CD4-positive, alpha-beta T cell treated with Interleukin-4 for 1 hour (primary cell): ENCODE measurements at regions not wholly inside any gene's neighbourhood (a gene's known extent, or its start where the extent isn't known, plus 50 kb on each side); places are given as distances from the start of the nearest gene placed in this dataset.

Source experiments
- DNase-seq, 2 donors: peaks; one replicate each; pipeline ENCODE4 v3.0.0-alpha.2; 2020 to 2022

DNA sequence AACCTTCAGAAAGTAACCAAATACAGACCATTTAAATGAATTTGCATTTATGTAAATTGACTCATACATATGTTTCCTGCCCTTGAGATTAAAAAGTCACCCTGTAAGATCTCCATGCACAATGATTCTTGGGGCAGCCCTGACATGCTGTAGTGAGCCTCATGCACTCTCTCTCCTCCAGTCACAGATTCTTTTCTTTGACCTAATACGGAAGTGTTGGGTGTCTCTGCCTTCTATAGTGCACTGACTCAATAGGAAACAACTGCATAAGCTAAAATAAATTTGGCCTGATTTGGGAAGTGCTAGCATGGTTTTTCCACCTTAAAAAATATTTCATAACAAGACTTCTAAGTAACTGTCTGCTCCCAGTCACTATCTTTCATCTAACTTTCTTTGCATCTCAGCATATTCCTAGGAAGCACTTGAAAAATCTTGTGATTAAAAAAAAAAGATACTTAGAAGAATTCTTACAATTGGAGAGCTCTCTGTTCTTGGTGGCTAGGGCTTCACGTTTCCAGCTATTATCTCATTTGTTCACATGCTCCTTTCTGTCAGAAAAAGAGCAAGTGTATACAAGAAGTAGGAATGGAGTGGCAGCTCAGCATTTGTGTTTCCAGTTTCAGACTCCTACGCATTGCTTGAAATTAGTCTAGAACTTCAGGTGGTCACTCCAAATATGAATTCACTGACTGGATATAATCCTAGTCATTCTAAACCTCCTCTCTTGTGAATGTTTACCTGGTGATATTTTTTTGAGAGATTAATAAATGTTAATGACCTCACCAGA, 207.9 kb upstream of the COL8A1 start:
- no peak for DNase-seq

DNA sequence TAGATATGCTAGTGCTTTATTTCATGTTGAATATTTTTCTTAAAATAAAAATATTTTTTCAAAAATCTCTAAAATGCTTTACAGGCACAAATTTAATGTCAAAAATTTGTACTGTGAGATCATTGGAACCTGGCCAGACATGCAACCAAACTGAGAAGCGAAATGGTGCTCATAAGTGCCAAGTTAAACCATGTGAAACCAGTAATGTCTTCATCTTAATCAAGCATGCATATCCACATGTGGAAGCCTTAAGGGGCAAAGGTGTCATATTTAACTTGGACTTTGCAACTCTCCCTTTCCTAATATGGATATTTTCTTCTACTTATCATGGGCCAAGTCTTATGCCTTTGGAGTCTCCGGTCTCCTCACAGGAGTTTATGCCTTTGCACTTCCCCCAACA, 208.9 kb upstream of the COL8A1 start:
- DNase-seq: no peak

DNA sequence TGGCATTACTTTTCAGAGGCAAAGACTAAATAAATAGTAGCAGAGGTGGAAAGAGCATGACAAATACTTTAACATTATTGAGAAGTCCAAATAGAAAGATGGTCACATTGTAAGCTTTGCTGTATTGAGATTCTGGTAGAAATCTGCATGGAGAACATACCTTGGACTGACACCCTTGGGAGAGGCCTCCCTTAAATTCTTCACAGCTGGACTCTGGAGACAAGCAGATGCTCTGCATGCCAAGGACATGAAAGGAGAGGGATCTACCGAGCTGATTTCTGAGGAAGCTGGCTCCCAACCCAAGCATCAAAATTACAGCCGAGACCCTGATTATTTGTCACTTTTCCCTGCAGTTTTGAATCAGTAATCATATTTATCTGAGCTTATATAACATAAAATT, 212.5 kb upstream of the COL8A1 start:
- no peak for DNase-seq

DNA sequence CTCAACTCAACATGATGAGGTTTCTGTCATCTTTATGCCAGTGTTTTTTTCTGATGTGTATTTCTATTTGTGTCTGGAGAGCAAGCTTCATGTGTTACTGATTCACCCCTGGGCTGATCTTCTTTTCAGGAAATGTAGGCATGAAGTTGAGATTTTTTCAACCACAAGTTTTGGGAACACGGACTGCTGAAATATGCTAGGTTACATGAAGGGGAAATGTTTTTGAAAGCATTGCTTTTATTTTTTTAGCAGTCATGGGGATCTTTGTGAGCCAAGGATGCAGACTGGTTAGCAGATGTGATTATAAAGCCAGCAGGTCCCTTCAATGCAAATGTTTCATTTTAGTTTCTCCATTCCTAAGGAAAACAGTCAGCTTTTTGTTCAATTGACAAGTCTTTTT, 219.3 kb upstream of the COL8A1 start:
- DNase-seq: no peak

DNA sequence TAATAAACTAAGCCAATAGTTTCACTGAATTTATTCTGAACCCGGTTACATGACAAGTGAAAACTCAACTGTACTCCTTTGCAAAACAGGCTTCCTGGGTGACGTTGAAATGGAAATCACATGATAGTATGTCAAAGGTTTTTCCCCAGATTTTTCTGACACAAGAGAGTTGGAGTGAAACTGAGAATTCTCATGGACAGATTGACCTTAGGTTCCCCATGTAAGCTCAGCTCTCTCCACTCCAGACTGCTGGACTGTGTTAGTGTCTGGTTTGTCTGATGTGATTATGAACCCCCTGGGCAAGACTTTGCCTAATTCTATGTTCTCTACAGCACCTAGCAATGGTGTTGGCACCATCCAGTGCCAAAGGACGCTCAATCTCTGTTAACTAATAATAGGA, 219.7 kb upstream of the COL8A1 start:
- DNase-seq: no peak

DNA sequence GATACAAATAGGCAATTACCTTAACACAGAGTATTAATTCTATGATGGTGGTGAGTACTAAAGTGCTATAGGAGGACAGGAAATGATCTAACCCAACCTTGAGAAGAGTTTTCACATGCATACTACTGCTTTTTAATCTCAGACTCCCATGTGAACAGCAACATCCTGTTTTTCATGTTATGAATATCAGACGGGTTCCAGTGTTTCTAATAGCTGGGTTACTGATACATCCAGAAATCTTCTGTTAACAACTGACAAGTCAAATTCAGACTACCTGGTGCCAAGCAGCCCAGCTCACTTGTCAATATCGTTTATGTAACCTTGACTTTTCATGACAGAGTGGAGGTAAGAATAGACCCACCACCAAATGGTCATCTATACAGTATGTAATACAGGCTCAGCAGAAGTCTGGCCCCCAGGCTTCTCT, 220.2 kb upstream of the COL8A1 start:
- no peak for DNase-seq

DNA sequence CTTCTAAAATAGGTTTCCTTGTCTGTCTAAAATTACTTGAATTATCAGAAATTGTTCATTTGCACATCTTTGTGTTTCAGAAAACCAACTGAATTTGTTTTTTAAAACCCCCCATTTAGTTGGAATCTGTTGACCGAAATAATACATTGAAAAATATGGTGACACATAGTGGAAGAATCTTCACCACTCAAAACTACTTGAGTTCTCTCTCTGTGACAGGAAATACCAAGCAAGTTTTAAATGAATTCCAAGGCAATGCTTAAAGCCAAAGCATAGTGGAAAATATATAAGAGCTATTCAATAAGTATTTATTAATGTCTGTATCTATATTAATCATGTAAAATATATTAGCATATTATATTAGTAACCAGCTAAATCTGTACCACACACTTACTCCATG, 224.9 kb upstream of the COL8A1 start:
- no peak for DNase-seq

DNA sequence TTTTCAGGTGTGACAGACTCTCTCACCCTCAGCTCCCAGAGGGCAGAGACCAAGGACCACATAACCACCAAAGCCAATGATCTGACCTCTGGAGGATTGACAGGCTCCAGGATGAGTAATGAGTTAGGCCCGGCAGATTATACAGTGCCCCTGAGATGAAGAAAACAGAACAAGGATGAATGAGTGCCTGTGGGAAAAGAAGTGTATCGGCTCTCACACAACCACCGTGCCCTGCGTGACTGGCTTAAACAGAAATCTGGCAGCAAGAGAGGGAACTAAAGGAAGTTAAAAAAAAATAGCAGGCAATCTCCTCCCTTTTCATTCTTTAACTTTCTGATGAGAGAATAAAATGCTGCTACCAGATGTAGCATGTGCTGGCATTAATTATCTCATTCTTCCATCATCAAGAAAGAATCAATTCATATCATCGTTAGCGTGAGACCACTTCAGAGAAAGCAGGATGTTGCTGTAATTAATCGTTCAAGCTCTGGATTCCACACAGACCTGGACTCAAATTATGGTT, 227.5 kb upstream of the COL8A1 start:
- no peak for DNase-seq

DNA sequence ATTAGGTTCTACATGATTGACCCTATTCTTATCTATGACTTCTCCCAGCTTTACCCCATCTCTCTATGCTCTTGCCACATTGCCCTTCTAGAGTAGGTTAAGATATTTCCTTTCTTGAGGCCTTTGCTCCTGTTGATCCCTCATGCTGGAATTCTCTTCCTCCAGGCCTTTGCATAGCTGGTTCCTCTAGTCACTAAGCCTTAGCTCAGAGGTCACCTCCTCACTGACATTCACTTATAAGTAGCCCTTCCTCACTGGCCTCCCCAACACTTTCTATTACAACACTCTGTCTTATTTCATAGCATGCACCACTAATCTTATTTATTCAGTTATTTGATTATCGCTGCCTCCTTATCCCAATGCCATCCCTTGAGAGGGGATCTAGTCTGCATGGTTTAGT, 228.4 kb upstream of the COL8A1 start:
- DNase-seq: no peak

DNA sequence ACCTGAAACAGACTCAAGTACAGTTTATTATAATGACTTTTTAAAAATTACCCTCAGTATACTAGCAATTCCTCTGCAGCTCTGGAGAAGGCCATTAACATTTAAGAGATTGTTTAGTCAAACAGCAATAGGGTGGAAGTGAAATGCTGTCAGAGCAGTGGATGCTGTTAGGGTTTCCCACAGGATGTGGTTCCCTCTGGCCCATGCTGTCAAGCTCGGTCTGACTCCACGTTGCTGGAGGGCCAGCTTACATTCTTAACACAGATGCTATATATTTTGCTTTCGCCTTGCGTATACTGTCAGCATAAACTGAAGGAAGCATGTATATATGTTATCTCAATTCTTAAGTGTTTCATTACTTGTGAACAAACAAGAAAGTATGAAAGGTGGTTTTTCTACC, 231.1 kb upstream of the COL8A1 start:
- DNase-seq: no peak

DNA sequence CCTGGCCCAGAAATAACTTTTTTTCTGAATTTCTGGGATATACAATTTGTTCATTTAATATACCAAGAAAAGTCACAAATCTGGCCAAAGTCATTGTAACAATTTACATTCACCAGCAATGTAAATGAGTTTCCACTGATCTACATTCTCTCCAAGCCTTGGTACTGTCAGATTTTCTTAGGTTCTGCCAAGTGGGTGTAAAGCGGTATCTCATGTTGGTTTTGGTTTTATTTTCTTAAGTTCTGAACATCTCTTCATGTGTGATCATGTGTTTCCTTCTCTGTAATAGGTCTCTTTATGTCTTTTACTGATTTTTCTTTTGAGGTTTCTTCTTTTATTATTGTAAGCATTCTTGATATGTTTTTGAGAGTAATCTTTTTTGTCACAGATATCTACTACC, 235.6 kb upstream of the COL8A1 start:
- DNase-seq: no peak

DNA sequence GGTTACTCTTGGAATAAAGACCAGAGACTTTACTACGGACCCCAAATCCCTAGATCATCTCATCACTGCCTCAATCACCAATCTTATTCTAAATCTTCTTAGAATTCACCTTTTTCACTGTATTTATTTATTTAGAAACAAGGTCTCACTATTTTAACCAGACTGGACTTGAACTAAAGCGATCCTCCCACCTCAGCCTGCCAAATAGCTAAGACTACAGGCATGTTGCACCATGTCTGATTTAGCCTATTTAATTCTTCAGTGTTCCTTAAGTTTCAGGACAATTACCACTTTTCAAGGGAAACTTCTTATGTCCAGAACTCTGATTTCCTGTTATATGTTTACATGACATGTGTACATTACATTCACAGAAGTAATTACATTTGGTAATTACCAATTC, 238.0 kb upstream of the COL8A1 start:
- no peak for DNase-seq

DNA sequence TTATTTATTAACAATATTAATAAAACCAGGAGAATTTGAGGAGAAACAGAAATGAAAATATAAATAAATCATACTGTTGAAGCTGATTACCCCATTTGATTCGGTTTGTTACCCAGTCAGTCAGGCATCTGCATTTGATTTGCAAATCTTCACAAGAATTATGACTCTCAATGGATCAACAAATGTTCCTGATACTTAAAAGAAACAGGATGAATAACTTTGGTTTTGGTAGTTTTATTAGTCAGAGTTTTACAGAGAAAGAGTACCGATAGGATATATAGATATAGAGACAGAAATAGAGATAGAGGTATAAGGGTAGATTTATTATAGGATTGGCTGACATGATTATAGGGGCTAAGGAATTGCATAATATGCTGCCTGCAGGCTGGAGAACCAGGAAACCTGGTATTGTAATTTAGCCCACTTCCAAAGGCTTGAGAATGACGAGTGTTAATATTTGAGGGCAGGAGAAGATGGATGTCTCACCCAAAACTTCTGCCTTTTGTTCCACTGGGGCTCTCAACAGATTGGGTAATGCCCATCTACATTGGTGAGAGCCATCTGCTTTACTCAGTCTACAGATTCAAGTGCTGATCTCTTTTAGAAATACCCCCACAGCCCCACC, 241.6 kb upstream of the COL8A1 start:
- no peak for DNase-seq

DNA sequence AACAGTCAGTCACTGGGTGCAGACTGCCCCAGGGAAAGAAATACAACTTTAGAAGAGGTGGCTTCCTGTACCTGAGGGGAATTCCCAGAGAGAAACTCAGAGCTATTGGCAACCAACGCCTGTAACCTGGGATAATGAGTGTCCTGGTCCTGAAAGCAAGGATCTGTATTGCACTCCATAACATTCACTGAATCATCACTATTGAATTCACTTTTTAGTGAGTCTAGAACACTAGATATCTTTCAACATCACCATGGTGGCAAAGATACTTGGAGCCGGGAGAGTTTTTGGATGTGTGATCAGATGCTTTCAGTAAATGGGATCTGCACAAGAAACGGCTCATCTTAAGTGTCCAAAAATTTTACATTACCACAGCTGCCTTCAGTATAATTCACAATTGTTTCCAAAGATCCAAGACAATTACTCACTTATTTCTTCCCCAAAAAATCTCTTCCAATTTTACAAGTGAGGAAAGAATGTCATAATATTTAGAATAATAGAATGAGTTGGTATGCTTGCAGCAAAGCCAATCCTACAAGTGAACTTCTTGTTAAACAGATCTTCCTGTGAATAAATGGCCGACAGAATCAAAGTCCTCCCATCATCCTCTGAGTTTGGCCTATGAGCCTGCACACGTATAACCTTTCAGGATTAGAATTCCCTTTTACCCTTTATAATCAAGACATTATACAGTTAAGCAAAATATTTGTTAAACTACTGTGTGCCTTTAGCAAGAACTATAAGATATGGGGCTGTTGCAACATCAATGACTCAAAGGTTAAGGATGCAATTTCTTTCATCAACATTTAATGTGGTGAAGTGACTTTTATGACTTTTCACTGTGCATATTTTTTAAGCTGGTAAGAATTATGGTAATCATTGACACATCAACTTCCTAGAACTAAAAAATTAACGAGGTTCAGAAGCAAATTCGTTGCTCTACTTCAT, 243.3 kb upstream of the COL8A1 start:
- DNase-seq: no peak

DNA sequence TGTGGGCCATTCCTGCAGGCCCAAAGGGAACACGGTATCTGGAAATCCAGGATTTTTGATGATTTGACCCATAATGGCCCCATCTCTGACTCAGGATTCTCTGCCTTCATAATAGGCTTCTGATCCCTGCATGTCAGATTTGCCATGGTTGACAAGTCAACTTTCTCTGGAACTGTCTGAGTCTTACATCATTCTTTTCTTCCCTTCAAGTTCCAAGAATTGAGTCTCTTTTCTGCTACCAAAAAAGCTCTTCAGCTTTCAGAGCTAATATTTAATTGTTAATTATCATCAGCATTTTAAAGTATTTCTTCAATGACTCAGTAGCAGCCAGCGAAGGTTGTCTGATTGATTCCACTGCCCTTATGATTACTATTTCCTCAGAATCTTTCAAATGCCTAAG, 244.4 kb upstream of the COL8A1 start:
- DNase-seq: no peak

DNA sequence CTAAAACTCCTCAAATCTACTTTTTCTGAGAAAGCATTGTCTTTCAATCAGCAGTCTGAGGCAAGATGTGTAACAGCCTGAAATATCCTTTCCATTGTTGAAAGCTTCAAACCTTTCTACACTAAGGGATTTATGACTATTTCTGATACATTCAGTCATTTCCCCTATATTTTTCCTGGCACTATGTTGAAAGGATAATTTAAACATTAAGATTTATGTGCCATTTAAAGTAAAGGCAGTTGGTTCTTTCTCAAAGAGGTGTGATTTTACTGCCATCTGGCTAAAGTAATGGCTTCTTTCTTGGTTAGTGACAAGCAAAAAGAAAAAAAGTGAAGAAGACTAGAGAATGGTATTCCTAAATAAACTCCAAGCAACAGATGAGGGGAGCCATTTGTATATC, 249.6 kb upstream of the COL8A1 start:
- DNase-seq: no peak

DNA sequence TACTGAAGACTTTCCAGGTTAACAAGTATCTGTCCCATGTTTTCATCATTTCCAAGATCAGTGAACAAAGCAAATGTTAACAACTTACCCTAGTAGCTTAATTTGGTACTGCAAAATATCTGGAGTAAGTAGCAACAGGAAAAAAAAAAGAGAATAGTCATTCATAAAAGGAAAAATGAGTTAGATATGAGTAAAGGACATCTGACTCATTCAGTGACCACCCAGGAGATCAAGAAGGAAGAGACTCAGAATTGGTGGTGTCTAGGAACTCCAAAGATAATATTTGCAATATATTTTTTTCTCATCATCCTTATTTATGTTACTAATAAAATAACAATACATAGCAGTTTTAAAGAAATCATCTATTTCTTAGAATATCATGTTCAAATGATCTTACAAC, 253.8 kb upstream of the COL8A1 start:
- DNase-seq: no peak

DNA sequence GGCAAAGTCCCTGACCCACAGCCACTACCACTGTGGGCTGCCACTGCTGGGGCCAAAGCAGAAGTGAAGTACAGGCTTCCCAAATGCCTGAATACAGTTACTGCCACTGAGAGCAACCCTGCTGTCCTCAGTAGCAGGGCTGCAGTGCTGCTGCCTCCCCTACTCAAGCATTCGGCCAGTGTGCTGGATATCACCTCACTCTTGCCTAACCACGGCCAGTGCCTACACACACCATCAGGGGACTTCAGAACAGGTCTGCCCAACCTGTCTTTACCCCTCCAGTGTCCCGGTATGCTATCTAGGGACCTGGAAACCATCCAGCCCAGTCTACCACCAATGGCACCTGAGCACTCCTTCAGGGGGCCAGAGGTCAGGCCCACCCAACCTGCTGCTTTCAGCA, 261.5 kb upstream of the COL8A1 start:
- no peak for DNase-seq

DNA sequence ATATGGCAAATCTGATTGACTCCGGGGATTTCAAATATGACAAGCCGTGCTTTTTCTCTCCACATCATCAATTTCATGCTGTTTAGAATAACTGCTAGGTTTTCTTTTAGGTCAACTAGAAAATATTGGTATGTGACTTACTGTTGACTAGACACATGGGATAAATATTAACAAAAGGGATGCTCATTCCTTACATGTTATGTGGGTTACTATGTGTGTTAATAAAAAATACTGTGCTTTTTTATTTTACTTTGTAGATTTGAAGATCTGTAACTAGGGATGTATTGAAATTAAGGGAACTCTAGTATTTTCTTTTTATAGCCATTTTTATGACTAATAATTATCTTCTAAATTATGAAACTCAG, 264.6 kb upstream of the COL8A1 start:
- DNase-seq: no peak

DNA sequence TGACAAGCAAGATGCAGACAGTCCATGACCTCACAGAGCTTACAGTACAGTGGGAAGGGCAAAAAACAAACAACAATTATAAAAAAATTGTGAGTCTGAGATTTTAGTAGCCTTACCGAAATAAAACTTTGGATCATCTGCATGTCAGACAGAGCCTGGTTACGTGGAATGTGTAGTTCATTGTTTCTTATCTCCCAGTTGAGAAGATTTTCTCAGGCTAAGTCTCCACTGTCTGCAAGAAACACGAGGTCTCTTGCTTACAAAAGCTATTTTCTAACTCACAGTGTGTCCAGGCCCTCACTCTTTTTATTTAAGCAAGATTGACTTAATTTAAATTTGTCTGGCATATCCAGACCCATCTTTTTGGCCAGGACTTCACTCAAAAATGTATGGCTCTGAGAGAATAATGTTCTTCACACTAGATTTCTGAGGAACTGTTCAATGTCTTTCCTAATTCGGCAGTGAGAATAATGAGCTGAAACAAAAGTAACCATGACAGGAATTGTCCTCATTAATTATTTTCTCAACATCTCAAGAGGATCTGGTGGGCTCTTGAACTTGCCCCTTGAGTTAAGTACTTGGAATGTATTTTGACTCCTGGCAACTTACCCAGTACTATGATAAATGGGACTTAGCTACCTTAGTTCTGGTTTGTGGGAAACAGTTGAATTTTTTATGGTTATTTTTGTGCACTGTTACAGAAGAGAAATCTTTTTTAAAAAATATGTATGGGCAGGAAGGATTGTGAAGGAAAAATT, 265.1 kb upstream of the COL8A1 start:
- no peak for DNase-seq

DNA sequence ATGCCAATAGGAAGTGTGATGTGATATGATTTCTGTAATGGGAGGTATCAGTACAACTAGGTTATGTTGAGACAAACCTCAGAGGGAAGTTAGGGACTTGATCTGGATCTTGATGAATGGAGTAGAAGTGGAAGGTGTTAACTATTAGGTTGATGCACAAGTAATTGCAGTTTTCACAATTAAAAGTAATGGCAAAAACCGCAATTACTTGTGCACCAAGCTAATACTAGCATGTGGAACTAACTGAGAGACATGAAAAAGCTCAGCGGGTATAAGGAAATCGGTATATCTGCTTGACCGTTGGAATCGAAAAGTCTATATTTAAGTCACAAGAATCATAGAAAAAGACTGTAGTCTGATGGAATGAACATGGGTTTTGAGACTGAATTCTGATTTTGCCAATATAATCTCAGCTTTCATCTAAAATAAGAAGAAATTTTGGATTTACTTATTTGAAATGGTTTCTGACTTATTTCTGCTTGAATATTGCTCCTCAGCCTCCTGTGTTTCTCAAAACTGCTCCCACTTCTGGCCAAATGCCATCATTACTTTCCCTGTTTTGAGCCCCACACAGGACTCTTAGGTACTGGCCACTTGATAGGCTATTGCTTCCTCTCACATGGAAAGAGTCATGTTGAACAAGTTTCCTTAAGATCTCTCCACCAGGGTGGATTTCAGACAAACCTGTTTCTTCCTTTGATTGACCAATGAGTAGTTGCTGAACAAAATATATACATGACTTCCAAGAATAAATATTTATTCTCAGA, 271.5 kb upstream of the COL8A1 start:
- no peak for DNase-seq

DNA sequence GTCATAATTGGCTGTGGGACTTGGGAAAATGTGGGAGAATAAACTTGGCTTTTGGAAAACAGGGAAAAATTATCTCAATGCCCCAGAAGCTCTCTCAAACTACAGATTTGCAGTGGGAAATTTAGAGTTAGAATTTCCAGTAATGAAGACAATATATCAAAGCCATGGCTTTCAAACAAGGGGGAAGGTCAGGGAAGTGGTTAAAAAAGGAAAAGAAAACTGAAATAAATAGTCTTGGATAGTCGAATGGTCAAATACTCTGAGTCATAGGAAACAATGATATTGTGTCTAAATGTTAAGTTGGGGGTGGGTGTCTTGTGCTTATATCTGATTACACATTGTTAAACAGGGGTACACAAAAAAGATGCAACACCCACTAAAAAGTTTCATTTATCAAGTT, 272.4 kb upstream of the COL8A1 start:
- no peak for DNase-seq
